MV-4-11 (cell line): ENCODE measurements at regions not wholly inside any gene's neighbourhood (a gene's known extent, or its start where the extent isn't known, plus 50 kb on each side); places are given as distances from the start of the nearest gene placed in this dataset.
"Not testable (repeated sequence)": the region's sequence is repeated elsewhere in the genome, so short reads cannot be mapped to it uniquely, and the experiment has no call there.

Experiments
- DNase-seq: peaks from one replicate; lab custom pipeline; 2025; lab: John Stamatoyannopoulos, UW

GRCh38 chr7:149604521-149604920, 106.9 kb upstream of the ZNF746 start:
- peak; percentile 70 for DNase-seq

- peak; percentile 82 for DNase-seq
Observed at GRCh38 chr7:149600669-149601330, 103.2 kb upstream of the ZNF746 start.

GRCh38 chr7:149599636-149600206, 102.1 kb upstream of the ZNF746 start:
- DNase-seq: peak; percentile 85

- DNase-seq: peak; percentile 4
Observed at GRCh38 chr7:149598721-149599308, 101.2 kb upstream of the ZNF746 start.

- not testable (repeated sequence) for DNase-seq
Observed at GRCh38 chr7:149597789-149598188, 100.2 kb upstream of the ZNF746 start.

- DNase-seq: no peak
Observed at GRCh38 chr7:149595541-149595940, 97.9 kb upstream of the ZNF746 start.

GRCh38 chr7:149595078-149595477, 97.5 kb upstream of the ZNF746 start:
- DNase-seq: no peak

GRCh38 chr7:149588930-149589329, 91.3 kb upstream of the ZNF746 start:
- DNase-seq: no peak

GRCh38 chr7:149586646-149587645, 89.3 kb upstream of the ZNF746 start:
- DNase-seq: no peak

- no peak for DNase-seq
Observed at GRCh38 chr7:149584530-149584929, 86.9 kb upstream of the ZNF746 start.

GRCh38 chr7:149584009-149584408, 86.4 kb upstream of the ZNF746 start:
- DNase-seq: no peak

GRCh38 chr7:149580328-149580727, 82.7 kb upstream of the ZNF746 start:
- no peak for DNase-seq

GRCh38 chr7:149579365-149579764, 81.8 kb upstream of the ZNF746 start:
- not testable (repeated sequence) for DNase-seq

GRCh38 chr7:149574428-149574827, 76.8 kb upstream of the ZNF746 start:
- DNase-seq: not testable (repeated sequence)

- no peak for DNase-seq
Observed at GRCh38 chr7:149573519-149573918, 75.9 kb upstream of the ZNF746 start.

- not testable (repeated sequence) for DNase-seq
Observed at GRCh38 chr7:149572920-149573319, 75.3 kb upstream of the ZNF746 start.

GRCh38 chr7:149570784-149571183, 73.2 kb upstream of the ZNF746 start:
- no peak for DNase-seq

GRCh38 chr7:149569726-149570422, 72.3 kb upstream of the ZNF746 start:
- DNase-seq: no peak

GRCh38 chr7:149569025-149569725, 71.6 kb upstream of the ZNF746 start:
- no peak for DNase-seq

GRCh38 chr7:149568218-149568617, 70.6 kb upstream of the ZNF746 start:
- DNase-seq: no peak

- no peak for DNase-seq
Observed at GRCh38 chr7:149566103-149566502, 68.5 kb upstream of the ZNF746 start.
